VCaP (cell line): ENCODE measurements at regions not wholly inside any gene's neighbourhood (a gene's known extent, or its start where the extent isn't known, plus 50 kb on each side); places are given as distances from the start of the nearest gene placed in this dataset.

Experiments used
- H3K27ac ChIP-seq: fragments of 450-650 bp; 2 replicates; pipeline ENCODE4 v1.5.1; 2017
- CTCF ChIP-seq: fragments of 450-650 bp; conservative IDR thresholded peaks from 2 replicates; pipeline ENCODE4 v1.5.1; 2017; ENCODE audit warnings: mild to moderate bottlenecking, moderate library complexity

GRCh38 chr16:55976815-55977214, 101.6 kb upstream of the CES5A start:
- no peak overlapping the region for H3K27ac ChIP-seq
- TF ChIP-seq CTCF, result no peak

- no peak overlapping the region for H3K27ac ChIP-seq
- TF ChIP-seq CTCF, result no peak
Measured at GRCh38 chr16:55971447-55971846, 96.3 kb upstream of the CES5A start.

GRCh38 chr16:55968221-55968620, 93.0 kb upstream of the CES5A start:
- H3K27ac ChIP-seq, result no peak overlapping the region
- no peak for TF ChIP-seq CTCF

- H3K27ac ChIP-seq, result peak overlapping the region; percentile 60
- no peak for TF ChIP-seq CTCF
Measured at GRCh38 chr16:55964923-55965475, 89.8 kb upstream of the CES5A start.

- TF ChIP-seq CTCF, result no peak
- no peak overlapping the region for H3K27ac ChIP-seq
Measured at GRCh38 chr16:55955845-55956244, 80.7 kb upstream of the CES5A start.

GRCh38 chr16:55955424-55955823, 80.3 kb upstream of the CES5A start:
- TF ChIP-seq CTCF, result no peak
- no peak overlapping the region for H3K27ac ChIP-seq

- H3K27ac ChIP-seq, result no peak overlapping the region
- TF ChIP-seq CTCF, result no peak
Measured at GRCh38 chr16:55954906-55955305, 79.7 kb upstream of the CES5A start.

GRCh38 chr16:55949518-55949917, 74.3 kb upstream of the CES5A start:
- H3K27ac ChIP-seq, result no peak overlapping the region
- TF ChIP-seq CTCF, result no peak
